Neutrophil (primary cell): ENCODE measurements at regions not wholly inside any gene's neighbourhood (a gene's known extent, or its start where the extent isn't known, plus 50 kb on each side); places are given as distances from the start of the nearest gene placed in this dataset.
"Not testable (repeated sequence)": the region's sequence is repeated elsewhere in the genome, so short reads cannot be mapped to it uniquely, and the experiment has no call there.

ENCODE experiments used
- H3K27ac ChIP-seq: fragments of 200-600 bp; sonication (generic); 2 replicates; pipeline ENCODE4 v1.5.1; 2016; ENCODE audit warnings: mild to moderate bottlenecking, moderate library complexity
- H3K27me3 ChIP-seq: fragments of 200-600 bp; sonication (generic); 2 replicates; pipeline ENCODE4 v1.6.0; 2016; ENCODE audit warnings: mild to moderate bottlenecking
- H3K36me3 ChIP-seq: fragments of 200-600 bp; sonication (generic); 2 replicates; pipeline ENCODE4 v1.5.1; 2017
- H3K4me1 ChIP-seq, 2 experiments: fragments of 200-600 bp in 1 of 2; sonication (generic) in 1 of 2; 1 replicate in 1 of 2; 2 replicates in 1 of 2; pipeline versions ENCODE4 v1.5.1 to v1.6.1; 2013 to 2016; ENCODE audit warnings: low read depth in 1 of 2, low read length in 1 of 2, mild to moderate bottlenecking in 1 of 2, moderate library complexity in 1 of 2; ENCODE audit not compliant: control insufficient read depth in 1 of 2, insufficient read depth in 1 of 2
- H3K4me3 ChIP-seq, 2 experiments: fragments of 200-600 bp in 1 of 2; sonication (generic) in 1 of 2; 1 replicate in 1 of 2; 2 replicates in 1 of 2; pipeline ENCODE4 v1.5.1; 2013 to 2016; ENCODE audit warnings: low read depth in 1 of 2, low read length in 1 of 2, mild to moderate bottlenecking in 1 of 2, moderate library complexity in 1 of 2
- H3K9me3 ChIP-seq: fragments of 200-600 bp; sonication (generic); 2 replicates; pipeline ENCODE4 v1.5.1; 2016
- CTCF ChIP-seq: fragments of 200-600 bp; sonication (generic); IDR thresholded peaks from 2 replicates; pipeline ENCODE4 v1.5.1; 2016; ENCODE audit warnings: antibody characterized with exemption

GRCh38 chr14:105939810-105940508, 413.6 kb downstream of the TMEM121 start:
- TF ChIP-seq CTCF = no peak
- H3K27me3 ChIP-seq = peaks cover 29% of the 10 kb centered on the region
- H3K36me3 ChIP-seq = no peaks in the 10 kb centered on the region
- H3K4me3 ChIP-seq = no peak overlapping the region
- H3K4me1 ChIP-seq = no peaks in the 10 kb centered on the region
- H3K27ac ChIP-seq = no peak overlapping the region
- no peaks in the 10 kb centered on the region for H3K9me3 ChIP-seq

- H3K27ac ChIP-seq = no peak overlapping the region
- H3K4me3 ChIP-seq = no peak overlapping the region
- peaks cover 25% of the 10 kb centered on the region for H3K27me3 ChIP-seq
- no peaks in the 10 kb centered on the region for H3K4me1 ChIP-seq
- no peaks in the 10 kb centered on the region for H3K9me3 ChIP-seq
- TF ChIP-seq CTCF = no peak
- no peaks in the 10 kb centered on the region for H3K36me3 ChIP-seq
Measured at GRCh38 chr14:105940534-105941225, 414.3 kb downstream of the TMEM121 start.

- Histone ChIP-seq H3K9me3 (no peaks in the 10 kb centered on the region), H3K4me1 (no peaks in the 10 kb centered on the region), H3K36me3 (no peaks in the 10 kb centered on the region), H3K4me3 (no peak overlapping the region), H3K27ac (no peak overlapping the region), H3K27me3 (peaks cover 17% of the 10 kb centered on the region)
- TF ChIP-seq CTCF = no peak
Measured at GRCh38 chr14:105941226-105942166, 415.1 kb downstream of the TMEM121 start.

- not testable (repeated sequence) for H3K9me3 ChIP-seq, H3K27ac ChIP-seq, H3K36me3 ChIP-seq, H3K4me1 ChIP-seq, H3K4me3 ChIP-seq
- H3K27me3 ChIP-seq = peaks cover 12% of the 10 kb centered on the region
Measured at GRCh38 chr14:105942725-105943124, 416.3 kb downstream of the TMEM121 start.

GRCh38 chr14:105943973-105944602, 417.7 kb downstream of the TMEM121 start:
- no peaks in the 10 kb centered on the region for H3K36me3 ChIP-seq
- H3K9me3 ChIP-seq = no peaks in the 10 kb centered on the region
- peaks cover 12% of the 10 kb centered on the region for H3K27me3 ChIP-seq
- H3K4me3 ChIP-seq = no peak overlapping the region
- TF ChIP-seq CTCF = no peak
- H3K4me1 ChIP-seq = no peaks in the 10 kb centered on the region
- no peak overlapping the region for H3K27ac ChIP-seq
